Midbrain (tissue), 1 donor: ENCODE measurements at regions not wholly inside any gene's neighbourhood (a gene's known extent, or its start where the extent isn't known, plus 50 kb on each side); places are given as distances from the start of the nearest gene placed in this dataset.
"Not testable (repeated sequence)": the region's sequence is repeated elsewhere in the genome, so short reads cannot be mapped to it uniquely, and the experiment has no call there.

ENCODE experiments used
- DNase-seq: peaks from one replicate; lab custom pipeline; 2025; lab: John Stamatoyannopoulos, UW

- DNase-seq = no peak
Measured at GRCh38 chr13:65302691-65303090, 1927.4 kb downstream of the PCDH9 start.

GRCh38 chr13:65301506-65301905, 1928.6 kb downstream of the PCDH9 start:
- DNase-seq = no peak

GRCh38 chr13:65300220-65300619, 1929.9 kb downstream of the PCDH9 start:
- no peak for DNase-seq

- DNase-seq = no peak
Measured at GRCh38 chr13:65293530-65294198, 1936.5 kb downstream of the PCDH9 start.

- no peak for DNase-seq
Measured at GRCh38 chr13:65292488-65292901, 1937.6 kb downstream of the PCDH9 start.

GRCh38 chr13:65287405-65287804, 1942.7 kb downstream of the PCDH9 start:
- no peak for DNase-seq

GRCh38 chr13:65275838-65276630, 1954.1 kb downstream of the PCDH9 start:
- DNase-seq = no peak

GRCh38 chr13:65275108-65275507, 1955.0 kb downstream of the PCDH9 start:
- no peak for DNase-seq

- not testable (repeated sequence) for DNase-seq
Measured at GRCh38 chr13:65273811-65274420, 1956.2 kb downstream of the PCDH9 start.

GRCh38 chr13:65268009-65268408, 1962.1 kb downstream of the PCDH9 start:
- no peak for DNase-seq

- no peak for DNase-seq
Measured at GRCh38 chr13:65265988-65266387, 1964.1 kb downstream of the PCDH9 start.

- DNase-seq = no peak
Measured at GRCh38 chr13:65264066-65264465, 1966.1 kb downstream of the PCDH9 start.

GRCh38 chr13:65260946-65261891, 1968.9 kb downstream of the PCDH9 start:
- DNase-seq = no peak

- DNase-seq = no peak
Measured at GRCh38 chr13:65240773-65241172, 1989.4 kb downstream of the PCDH9 start.

- DNase-seq = no peak
Measured at GRCh38 chr13:65236841-65237418, 1993.2 kb downstream of the PCDH9 start.

GRCh38 chr13:65217471-65217995, 2012.6 kb downstream of the PCDH9 start:
- no peak for DNase-seq

- DNase-seq = not testable (repeated sequence)
Measured at GRCh38 chr13:65202845-65203244, 2027.3 kb downstream of the PCDH9 start.

GRCh38 chr13:65188721-65189120, 2041.4 kb downstream of the PCDH9 start:
- no peak for DNase-seq

GRCh38 chr13:65168026-65168425, 2062.1 kb downstream of the PCDH9 start:
- DNase-seq = no peak

- DNase-seq = no peak
Measured at GRCh38 chr13:65166675-65167074, 2063.5 kb downstream of the PCDH9 start.

GRCh38 chr13:65159803-65160202, 2070.3 kb downstream of the PCDH9 start:
- no peak for DNase-seq
